ENCODE measurements at regions not wholly inside any gene's neighbourhood (a gene's known extent, or its start where the extent isn't known, plus 50 kb on each side); places are given as distances from the start of the nearest gene placed in this dataset.

GRCh38 chr22:47724751-47725150 is 962.3 kb downstream of the TBC1D22A start:
- no peak for DNase-seq (ENCODE audit: low read depth)
- TF ChIP-seq CTCF (IDR thresholded peaks at IDR 0.05; ENCODE audit: insufficient read depth, low read length, severe bottlenecking) = no peak
- FAIRE-seq = no peak
- Histone ChIP-seq H3K36me3 (ENCODE audit: control insufficient read depth, insufficient read depth, low read length) (no peaks in the 10 kb centered on the region), H3K4me3 (ENCODE audit: low read depth, low read length) (no peak overlapping the region), H3K27me3 (ENCODE audit: control insufficient read depth, insufficient read depth, low read length) (no peaks in the 10 kb centered on the region)

GRCh38 chr22:47724030-47724429 is 961.6 kb downstream of the TBC1D22A start:
- no peak for DNase-seq (ENCODE audit: low read depth)
- no peaks in the 10 kb centered on the region for H3K27me3 ChIP-seq (ENCODE audit: control insufficient read depth, insufficient read depth, low read length)
- TF ChIP-seq CTCF (IDR thresholded peaks at IDR 0.05; ENCODE audit: insufficient read depth, low read length, severe bottlenecking) = no peak
- FAIRE-seq = no peak
- H3K4me3 ChIP-seq (ENCODE audit: low read depth, low read length) = no peak overlapping the region
- no peaks in the 10 kb centered on the region for H3K36me3 ChIP-seq (ENCODE audit: control insufficient read depth, insufficient read depth, low read length)

DNA sequence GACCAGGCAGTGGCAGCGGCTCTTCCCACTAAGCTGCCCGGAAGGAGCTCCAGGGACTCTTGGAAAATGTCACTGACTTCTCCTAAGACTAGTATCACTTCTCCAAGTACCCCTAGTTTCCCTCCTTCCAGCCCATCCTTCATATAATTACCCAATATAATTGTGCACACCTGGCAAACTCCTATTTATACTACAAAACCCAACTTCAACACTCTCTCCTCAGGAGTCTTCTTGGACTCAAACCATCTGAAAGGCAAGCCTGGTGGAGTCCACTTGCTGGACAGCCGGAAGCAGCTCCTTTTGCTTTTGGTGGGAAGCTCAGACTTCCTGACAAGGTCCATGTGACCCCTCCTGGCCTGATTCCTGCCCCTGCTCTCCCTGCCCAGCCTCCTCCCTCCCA is 955.9 kb downstream of the TBC1D22A start:
- Histone ChIP-seq H3K27me3 (ENCODE audit: control insufficient read depth, insufficient read depth, low read length) (no peaks in the 10 kb centered on the region), H3K4me3 (ENCODE audit: low read depth, low read length) (no peak overlapping the region), H3K36me3 (ENCODE audit: control insufficient read depth, insufficient read depth, low read length) (no peaks in the 10 kb centered on the region)
- no peak for FAIRE-seq
- no peak for TF ChIP-seq CTCF (IDR thresholded peaks at IDR 0.05; ENCODE audit: insufficient read depth, low read length, severe bottlenecking)
- no peak for DNase-seq (ENCODE audit: low read depth)

DNA sequence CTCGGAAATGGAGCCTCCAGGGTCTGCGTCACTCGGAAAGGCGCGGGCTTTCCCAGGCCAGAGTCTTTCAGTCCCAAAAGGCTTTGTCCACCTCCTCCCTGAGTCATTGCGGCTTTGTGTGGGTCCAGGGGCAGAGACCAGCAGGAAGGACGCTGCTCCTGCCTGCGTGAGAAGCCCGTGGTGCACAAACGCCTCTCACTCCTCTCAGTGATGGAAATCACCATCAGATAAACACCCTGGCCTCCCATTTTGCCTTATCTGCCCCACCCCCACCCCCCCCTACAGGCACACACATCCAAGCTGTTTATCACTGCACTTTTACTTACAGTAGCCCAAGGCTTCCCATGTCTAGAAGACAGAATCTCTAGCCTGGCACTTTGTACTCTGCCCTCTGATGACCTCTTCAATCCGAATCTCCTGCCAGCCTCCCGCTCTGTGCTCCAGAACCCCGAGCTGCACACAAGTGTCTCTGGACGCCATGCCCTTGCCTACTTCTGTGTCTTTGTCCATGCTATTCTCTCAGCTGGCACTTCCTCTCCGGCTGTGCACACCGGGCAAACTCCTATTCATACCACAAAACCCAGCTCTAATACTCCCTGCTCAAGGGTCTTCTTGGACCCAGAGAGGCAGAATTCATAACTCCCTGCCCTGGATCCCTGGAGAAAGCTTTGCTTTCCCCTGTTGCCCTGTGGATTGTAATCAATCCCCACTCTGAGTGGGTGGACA is 954.6 kb downstream of the TBC1D22A start:
- Histone ChIP-seq H3K36me3 (ENCODE audit: control insufficient read depth, insufficient read depth, low read length) (no peaks in the 10 kb centered on the region), H3K4me3 (ENCODE audit: low read depth, low read length) (no peak overlapping the region), H3K27me3 (ENCODE audit: control insufficient read depth, insufficient read depth, low read length) (no peaks in the 10 kb centered on the region)
- no peak for DNase-seq (ENCODE audit: low read depth)
- TF ChIP-seq CTCF (IDR thresholded peaks at IDR 0.05; ENCODE audit: insufficient read depth, low read length, severe bottlenecking) = no peak
- FAIRE-seq = no peak

GRCh38 chr22:47715866-47716578 is 953.6 kb downstream of the TBC1D22A start:
- no peaks in the 10 kb centered on the region for H3K27me3 ChIP-seq (ENCODE audit: control insufficient read depth, insufficient read depth, low read length)
- no peaks in the 10 kb centered on the region for H3K36me3 ChIP-seq (ENCODE audit: control insufficient read depth, insufficient read depth, low read length)
- FAIRE-seq (no peak), DNase-seq (ENCODE audit: low read depth) (no peak)
- no peak for TF ChIP-seq CTCF (IDR thresholded peaks at IDR 0.05; ENCODE audit: insufficient read depth, low read length, severe bottlenecking)
- H3K4me3 ChIP-seq (ENCODE audit: low read depth, low read length) = no peak overlapping the region

All from bronchial epithelial cell (primary cell).